Endothelial cell (in vitro differentiated cells): ENCODE measurements at regions not wholly inside any gene's neighbourhood (a gene's known extent, or its start where the extent isn't known, plus 50 kb on each side); places are given as distances from the start of the nearest gene placed in this dataset.

ENCODE experiments used
- DNase-seq: peaks from one replicate; pipeline ENCODE4 v3.0.0; 2021; ENCODE audit warnings: low spot score
- H3K27ac Mint-ChIP-seq: one replicate; pipeline ENCODE4 v1.8.0; 2021; ENCODE audit warnings: mixed read lengths, inconsistent platforms; ENCODE audit not compliant: unreplicated experiment
- H3K27me3 Mint-ChIP-seq: one replicate; pipeline ENCODE4 v1.8.0; 2021; ENCODE audit warnings: mild to moderate bottlenecking, moderate library complexity, mixed read lengths, inconsistent platforms; ENCODE audit not compliant: unreplicated experiment
- H3K36me3 Mint-ChIP-seq: one replicate; pipeline ENCODE4 v1.8.0; 2021; ENCODE audit warnings: mild to moderate bottlenecking, low read depth, mixed read lengths, inconsistent platforms; ENCODE audit not compliant: unreplicated experiment
- H3K4me1 Mint-ChIP-seq: one replicate; pipeline ENCODE4 v1.8.0; 2021; ENCODE audit warnings: mild to moderate bottlenecking, mixed read lengths, inconsistent platforms; ENCODE audit not compliant: unreplicated experiment
- H3K4me3 Mint-ChIP-seq: one replicate; pipeline ENCODE4 v1.8.0; 2021; ENCODE audit warnings: mild to moderate bottlenecking, mixed read lengths, inconsistent platforms; ENCODE audit not compliant: unreplicated experiment
- H3K9me3 Mint-ChIP-seq: one replicate; pipeline ENCODE4 v1.8.0; 2021; ENCODE audit warnings: mixed read lengths, inconsistent platforms; ENCODE audit not compliant: unreplicated experiment
- CTCF ChIP-seq: fragments of 200-600 bp; sonication (generic); IDR thresholded peaks from one replicate; pipeline ENCODE4 v1.5.0; 2021; ENCODE audit warnings: antibody characterized with exemption; ENCODE audit not compliant: unreplicated experiment

DNA sequence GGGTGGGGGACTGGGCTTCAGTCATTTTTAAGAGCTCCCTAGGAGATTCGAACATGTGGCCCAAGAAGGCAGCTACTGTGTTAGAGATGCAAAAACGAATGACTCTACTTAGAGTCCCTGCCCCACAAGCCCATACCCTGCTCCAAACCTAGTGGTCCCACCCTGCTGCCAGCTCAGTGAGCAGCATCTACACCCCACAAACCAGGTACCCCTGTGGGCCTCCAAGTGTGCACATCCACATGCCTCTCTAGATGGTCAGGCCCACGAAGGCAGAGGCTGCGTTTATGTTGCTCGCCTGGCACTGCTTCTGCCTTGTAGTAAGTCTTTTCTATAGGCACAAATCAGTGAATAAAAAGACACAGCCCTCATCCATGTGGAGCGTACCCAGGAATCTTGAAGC, 112.6 kb downstream of the PDCL3 start:
- Mint-ChIP-seq H3K36me3 (peaks cover 4% of the 10 kb centered on the region), H3K4me1 (no peaks in the 10 kb centered on the region), H3K9me3 (no peaks in the 10 kb centered on the region), H3K4me3 (no peak overlapping the region), H3K27ac (no peak overlapping the region), H3K27me3 (peaks cover 4% of the 10 kb centered on the region)
- TF ChIP-seq CTCF = no peak
- no peak for DNase-seq

DNA sequence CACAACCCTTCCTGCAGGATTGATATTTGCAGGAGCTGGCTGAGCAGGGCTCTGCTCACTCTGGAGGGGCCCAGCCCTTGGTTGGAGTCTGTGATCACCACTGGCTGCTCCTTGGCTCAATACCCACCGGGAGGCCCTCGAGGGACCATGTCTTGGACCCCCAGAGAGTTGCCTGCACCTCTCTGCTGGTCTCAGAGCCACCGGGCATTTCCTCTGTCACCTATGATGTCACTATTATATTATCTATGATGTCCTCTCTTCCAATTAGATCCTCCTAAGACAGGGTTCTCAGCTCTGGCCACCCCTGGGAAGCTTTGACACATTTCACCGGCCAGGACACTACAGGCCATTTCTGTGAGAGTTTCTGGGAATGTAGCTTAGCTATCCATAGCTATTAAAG, 113.1 kb downstream of the PDCL3 start:
- no peak for DNase-seq
- H3K9me3 Mint-ChIP-seq = no peaks in the 10 kb centered on the region
- peaks cover 4% of the 10 kb centered on the region for H3K36me3 Mint-ChIP-seq
- no peaks in the 10 kb centered on the region for H3K4me1 Mint-ChIP-seq
- TF ChIP-seq CTCF = no peak
- H3K27ac Mint-ChIP-seq = no peak overlapping the region
- H3K4me3 Mint-ChIP-seq = no peak overlapping the region
- H3K27me3 Mint-ChIP-seq = peaks cover 6% of the 10 kb centered on the region

GRCh38 chr2:100676346-100676745, 113.6 kb downstream of the PDCL3 start:
- no peaks in the 10 kb centered on the region for H3K4me1 Mint-ChIP-seq
- TF ChIP-seq CTCF = no peak
- no peak overlapping the region for H3K4me3 Mint-ChIP-seq
- H3K36me3 Mint-ChIP-seq = peaks cover 4% of the 10 kb centered on the region
- peaks cover 6% of the 10 kb centered on the region for H3K27me3 Mint-ChIP-seq
- DNase-seq = no peak
- no peaks in the 10 kb centered on the region for H3K9me3 Mint-ChIP-seq
- no peak overlapping the region for H3K27ac Mint-ChIP-seq

- Mint-ChIP-seq H3K36me3 (peaks cover 4% of the 10 kb centered on the region), H3K27ac (no peak overlapping the region), H3K27me3 (peaks cover 6% of the 10 kb centered on the region), H3K9me3 (no peaks in the 10 kb centered on the region), H3K4me1 (no peaks in the 10 kb centered on the region), H3K4me3 (no peak overlapping the region)
- TF ChIP-seq CTCF = no peak
- DNase-seq = no peak
These were observed 114.9 kb downstream of the PDCL3 start for GRCh38 chr2:100677611-100678185.

DNA sequence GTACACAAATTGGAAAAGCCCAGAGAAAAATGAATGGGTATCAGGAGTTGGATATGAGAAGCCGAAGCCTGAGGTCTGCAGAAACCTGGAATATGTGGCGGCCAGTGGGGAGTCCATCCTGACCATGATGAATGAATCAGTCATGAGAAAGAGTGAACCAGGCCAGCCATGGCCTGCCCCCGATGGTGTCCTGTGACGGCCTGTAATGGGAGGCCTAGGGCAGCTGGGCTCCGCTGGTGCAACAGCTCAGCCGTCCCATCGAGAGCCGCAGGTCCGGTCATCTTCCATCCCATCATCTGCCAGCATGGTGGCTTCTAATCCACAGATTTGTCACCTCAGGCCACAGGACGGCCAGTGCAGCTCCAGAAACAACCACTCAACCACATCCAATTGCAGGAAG, 116.4 kb downstream of the PDCL3 start:
- TF ChIP-seq CTCF = no peak
- Mint-ChIP-seq H3K4me3 (no peak overlapping the region), H3K9me3 (no peaks in the 10 kb centered on the region), H3K36me3 (peaks cover 4% of the 10 kb centered on the region), H3K4me1 (no peaks in the 10 kb centered on the region), H3K27ac (no peak overlapping the region), H3K27me3 (peaks cover 6% of the 10 kb centered on the region)
- DNase-seq = no peak
